GM12891 (cell line): ENCODE measurements at regions not wholly inside any gene's neighbourhood (a gene's known extent, or its start where the extent isn't known, plus 50 kb on each side); places are given as distances from the start of the nearest gene placed in this dataset.

Source experiments
- POLR2A ChIP-seq: IDR thresholded peaks from 2 replicates; pipeline ENCODE4 v1.6.1; 2011; ENCODE audit warnings: low read depth, low read length, control low read depth
- POLR2AphosphoS5 ChIP-seq: IDR thresholded peaks from 2 replicates; pipeline ENCODE4 v1.6.1; 2011; ENCODE audit warnings: low read depth, low read length, control low read depth
- TAF1 ChIP-seq: IDR thresholded peaks from 2 replicates; pipeline ENCODE4 v1.6.1; 2011; ENCODE audit warnings: low read depth, low read length, control low read depth

DNA sequence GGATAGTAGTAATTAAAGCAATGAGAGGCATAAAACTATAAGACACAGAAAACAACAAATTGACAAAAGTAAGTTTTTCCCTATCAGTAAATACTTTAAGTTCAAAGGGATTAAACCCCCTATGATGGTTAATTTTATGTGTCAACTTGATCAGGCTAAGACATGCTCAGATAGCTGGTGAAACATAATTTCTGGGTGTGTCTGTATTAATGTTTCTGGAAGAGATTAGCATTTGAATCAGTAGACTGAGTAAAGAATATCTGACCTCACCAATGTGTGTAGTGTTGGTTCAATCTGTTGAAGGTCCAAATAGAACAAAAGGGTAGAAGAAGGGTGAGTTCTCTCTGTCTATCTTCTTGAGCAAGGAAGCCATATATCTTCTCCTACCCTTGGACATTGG is 283.3 kb upstream of the GRM7 start:
- TF ChIP-seq TAF1 (no peak), POLR2A (no peak), POLR2AphosphoS5 (no peak)
